Spleen (tissue), 7 donors: ENCODE measurements at regions not wholly inside any gene's neighbourhood (a gene's known extent, or its start where the extent isn't known, plus 50 kb on each side); places are given as distances from the start of the nearest gene placed in this dataset.
"Not testable (repeated sequence)": the region's sequence is repeated elsewhere in the genome, so short reads cannot be mapped to it uniquely, and the experiment has no call there.

ENCODE experiments used
- CTCF ChIP-seq, 11 experiments: fragments of 200-600 bp in 7 of 11; fragments of 450-650 bp in 4 of 11; sonication (generic) in 4 of 11; IDR thresholded peaks in 8 of 11; conservative IDR thresholded peaks in 3 of 11; 1 replicate in 7 of 11; 2 replicates in 4 of 11; pipeline versions ENCODE4 v1.4.0 to v1.8.0; 2016 to 2021; ENCODE audit warnings: antibody characterized with exemption in 11 of 11, inconsistent platforms in 4 of 11, mild to moderate bottlenecking in 1 of 11
- POLR2AphosphoS5 ChIP-seq, 3 donors: sonication (generic); formaldehyde crosslinking; IDR thresholded peaks; one replicate each; pipeline ENCODE4 v1.5.1; 2017; ENCODE audit warnings: antibody characterized with exemption in 3 of 3
- donor health status: DM: no; HTN: no; CAD: no; lungs with moderate emphysema.
- donor health status: DM: no; HTN: no; CAD: no.
- donor health status: DM: no; HTN: no; CAD: no.

DNA sequence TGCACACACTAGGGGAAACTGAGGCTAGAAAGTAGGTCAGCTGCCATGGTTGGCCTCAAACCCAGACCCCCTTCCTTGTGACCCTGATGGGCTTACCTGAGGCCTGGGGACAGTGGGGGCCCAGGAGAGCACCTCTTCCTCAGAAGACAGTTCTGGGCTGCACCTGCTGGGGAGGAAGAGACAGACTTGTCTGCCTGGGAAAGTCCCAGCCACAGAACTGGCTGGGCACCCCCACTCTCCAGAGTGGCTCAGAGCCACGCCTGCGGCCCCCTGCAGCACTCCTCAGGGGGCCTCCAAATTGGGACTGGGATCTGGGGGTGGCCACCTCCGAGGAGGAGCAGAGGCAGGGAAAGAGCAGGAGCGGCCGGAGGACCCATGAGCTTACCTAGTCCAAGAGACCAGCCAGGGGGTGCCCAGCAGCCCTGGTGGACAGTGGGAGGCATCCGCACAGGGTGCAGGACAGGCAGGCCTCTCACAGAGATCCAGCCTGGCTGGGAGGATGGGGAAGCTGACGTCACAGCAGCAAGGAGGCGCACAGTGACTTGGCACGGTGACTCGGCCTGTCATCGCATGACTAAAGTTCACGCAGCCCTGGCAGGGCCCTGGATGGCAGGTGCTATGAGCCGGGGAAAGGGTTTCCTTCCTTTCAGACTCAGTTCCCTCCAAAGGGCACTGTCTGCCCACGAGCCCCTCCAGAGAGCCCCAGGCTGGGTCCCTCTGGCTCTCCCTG, 907.7 kb downstream of the TUBA3C start:
- not testable (repeated sequence) for TF ChIP-seq CTCF (IDR thresholded peaks at IDR 0.05 in 8 of 11, conservative IDR thresholded peaks at IDR 0.05 in 3 of 11); POLR2AphosphoS5 (IDR thresholded peaks at IDR 0.05)
